ENCODE measurements at regions not wholly inside any gene's neighbourhood (a gene's known extent, or its start where the extent isn't known, plus 50 kb on each side); places are given as distances from the start of the nearest gene placed in this dataset.

- TF ChIP-seq ZNF274 (IDR thresholded peaks at IDR 0.05; ENCODE audit: low read depth, low read length) (no peak), YY1 (IDR thresholded peaks at IDR 0.05; ENCODE audit: insufficient read depth, insufficient read length) (no peak)
Measured at GRCh38 chr18:65610939-65611338, 139.9 kb upstream of the CDH7 start.
